Ishikawa (cell line): ENCODE measurements at regions not wholly inside any gene's neighbourhood (a gene's known extent, or its start where the extent isn't known, plus 50 kb on each side); places are given as distances from the start of the nearest gene placed in this dataset.

Experiments
- CEBPB ChIP-seq: IDR thresholded peaks from 2 replicates; pipeline ENCODE4 v1.6.1; 2012
- CREB1 ChIP-seq: IDR thresholded peaks from 2 replicates; pipeline ENCODE4 v1.6.1; 2012; ENCODE audit warnings: low read depth
- EGR1 ChIP-seq: IDR thresholded peaks from 2 replicates; pipeline ENCODE4 v1.6.1; 2012
- EP300 ChIP-seq: IDR thresholded peaks from 2 replicates; pipeline ENCODE4 v1.6.1; 2012; ENCODE audit warnings: borderline replicate concordance
- FOXM1 ChIP-seq: IDR thresholded peaks from 2 replicates; pipeline ENCODE4 v1.6.1; 2012; ENCODE audit warnings: low read depth, borderline replicate concordance
- MAX ChIP-seq: IDR thresholded peaks from 2 replicates; pipeline ENCODE4 v1.6.1; 2012
- NFIC ChIP-seq: IDR thresholded peaks from 2 replicates; pipeline ENCODE4 v1.6.1; 2012
- RAD21 ChIP-seq: IDR thresholded peaks from 2 replicates; pipeline ENCODE4 v1.6.1; 2012; ENCODE audit warnings: low read depth
- REST ChIP-seq: IDR thresholded peaks from 2 replicates; pipeline ENCODE4 v1.6.1; 2012; ENCODE audit warnings: low read depth, mild to moderate bottlenecking
- TAF1 ChIP-seq: IDR thresholded peaks from 2 replicates; pipeline ENCODE4 v1.6.1; 2012; ENCODE audit warnings: low read depth, mild to moderate bottlenecking
- TCF12 ChIP-seq: IDR thresholded peaks from 2 replicates; pipeline ENCODE4 v1.6.1; 2012; ENCODE audit warnings: low read depth
- TEAD4 ChIP-seq: IDR thresholded peaks from 2 replicates; pipeline ENCODE4 v1.6.1; 2012
- USF1 ChIP-seq: IDR thresholded peaks from 2 replicates; pipeline ENCODE4 v1.6.1; 2012
- YY1 ChIP-seq: IDR thresholded peaks from 2 replicates; pipeline ENCODE4 v1.6.1; 2012; ENCODE audit warnings: low read depth
- ZBTB7A ChIP-seq: IDR thresholded peaks from 2 replicates; pipeline ENCODE4 v1.6.1; 2012; ENCODE audit warnings: low read depth

GRCh38 chr4:1571165-1572009, 112.7 kb downstream of the FAM53A start:
- TF ChIP-seq REST = no peak
- TF ChIP-seq EGR1 = no peak
- TF ChIP-seq ZBTB7A = no peak
- TF ChIP-seq MAX = no peak
- no peak for TF ChIP-seq NFIC
- TF ChIP-seq RAD21 = no peak
- TF ChIP-seq TCF12 = no peak
- TF ChIP-seq EP300 = no peak
- TF ChIP-seq CREB1 = no peak
- TF ChIP-seq TAF1 = no peak
- no peak for TF ChIP-seq USF1

DNA sequence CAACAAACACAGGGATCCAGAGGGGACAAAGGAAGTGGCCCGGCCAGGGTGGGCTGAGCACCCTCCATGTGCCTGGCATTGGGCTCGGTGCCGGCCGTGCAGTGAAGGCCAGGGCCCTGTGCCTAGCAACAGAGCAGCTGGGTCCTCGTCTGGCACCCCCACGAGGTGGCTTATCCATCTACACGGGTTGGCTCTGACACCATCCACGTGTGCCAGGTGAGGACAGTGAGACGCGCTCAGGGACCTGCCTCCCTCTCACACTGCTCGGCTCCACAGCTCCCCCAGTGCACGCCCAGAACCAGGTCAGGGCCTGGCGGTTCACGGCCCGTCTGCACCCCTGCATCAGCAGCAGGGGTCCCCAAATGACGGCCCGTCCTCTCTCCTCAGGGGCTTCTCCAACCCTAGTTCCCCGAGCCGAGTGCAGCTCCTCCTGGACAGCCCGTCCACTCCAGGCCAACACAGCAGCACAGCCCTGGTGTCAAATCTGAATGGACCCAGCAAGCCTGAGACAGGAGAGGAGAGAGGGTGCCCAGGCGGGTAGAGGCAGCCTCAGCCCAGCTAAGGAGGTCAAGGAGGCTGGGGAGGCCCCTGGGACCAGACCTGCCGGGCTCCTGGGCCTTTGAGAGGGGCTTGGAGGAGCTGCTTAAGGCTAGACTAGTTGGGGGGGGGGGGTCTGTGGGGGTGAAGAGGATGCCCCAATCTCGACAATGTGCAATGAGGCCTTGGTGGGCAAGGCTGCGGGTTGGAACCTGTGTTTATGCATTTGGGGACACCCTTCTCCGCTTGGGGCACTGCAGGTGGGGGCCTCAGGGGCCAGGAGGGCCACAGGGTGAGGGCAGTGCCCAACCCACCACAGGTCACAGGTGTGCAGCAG, 113.6 kb downstream of the FAM53A start:
- no peak for TF ChIP-seq NFIC
- no peak for TF ChIP-seq RAD21
- TF ChIP-seq ZBTB7A = no peak
- no peak for TF ChIP-seq TAF1
- no peak for TF ChIP-seq YY1
- TF ChIP-seq FOXM1 = no peak
- TF ChIP-seq TEAD4 = no peak
- TF ChIP-seq USF1 = no peak
- no peak for TF ChIP-seq MAX
- no peak for TF ChIP-seq TCF12
- TF ChIP-seq REST = no peak
- no peak for TF ChIP-seq CREB1
- TF ChIP-seq EP300 = no peak
- TF ChIP-seq EGR1 = no peak
- no peak for TF ChIP-seq CEBPB

DNA sequence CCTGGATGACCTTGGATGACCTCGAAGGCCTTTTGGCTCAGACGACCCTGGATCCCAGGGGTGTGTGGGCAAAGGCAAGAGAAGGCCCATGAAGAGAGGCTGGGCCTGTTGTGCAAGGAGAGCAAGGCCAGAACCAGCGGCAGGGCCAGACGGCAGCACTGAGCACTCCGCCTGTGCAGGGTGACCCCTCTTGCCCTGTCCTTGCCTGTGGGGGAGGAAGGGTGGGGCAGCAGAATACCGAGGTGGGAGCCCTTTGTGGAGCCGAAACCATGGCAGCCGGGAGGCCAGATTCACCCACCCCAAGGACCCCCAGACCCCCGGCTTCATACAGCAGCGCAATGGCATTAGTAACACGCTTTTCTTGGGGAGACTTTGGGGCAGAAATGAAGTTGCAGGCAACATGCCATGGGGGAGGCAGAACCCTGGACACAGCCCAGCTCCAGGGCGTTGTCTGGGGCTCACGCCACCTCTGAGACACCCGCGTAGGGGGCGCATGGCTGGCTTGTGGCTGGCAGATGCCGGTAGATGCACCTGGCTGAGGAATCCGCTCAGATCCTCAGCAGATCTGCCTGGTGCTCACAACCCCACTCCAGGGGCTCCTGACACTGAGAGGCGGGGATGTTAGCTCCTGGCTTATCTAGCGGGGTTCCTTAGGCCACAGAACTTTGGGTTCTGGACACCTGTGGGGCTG, 114.5 kb downstream of the FAM53A start:
- TF ChIP-seq FOXM1 = no peak
- TF ChIP-seq YY1 = no peak
- TF ChIP-seq ZBTB7A = no peak
- TF ChIP-seq REST = no peak
- no peak for TF ChIP-seq TAF1
- TF ChIP-seq TEAD4 = no peak
